ENCODE measurements at regions not wholly inside any gene's neighbourhood (a gene's known extent, or its start where the extent isn't known, plus 50 kb on each side); places are given as distances from the start of the nearest gene placed in this dataset.

GRCh38 chr7:25060487-25061055 lies 64.5 kb downstream of the CYCS start:
- H3K9ac ChIP-seq (replicated peaks; ENCODE audit: extremely low read depth, insufficient read depth, low read length): no peak overlapping the region
- no peaks in the 10 kb centered on the region for H3K9me3 ChIP-seq (replicated peaks; ENCODE audit: control insufficient read depth, insufficient read depth, low read length)
- ChIA-PET CTCF (interaction anchor here (0.6 to 2.1 kb wide), 4 partner anchors 9 to 248 kb away, joined by 3 to 12 read pairs (median 4); no protein-coding TSS in a partner anchor), POLR2A (no interaction called here)
- no peaks in the 10 kb centered on the region for H4K20me1 ChIP-seq (replicated peaks; ENCODE audit: control insufficient read depth, extremely low read depth, insufficient read depth, low read length)
- no peaks in the 10 kb centered on the region for H3K79me2 ChIP-seq (ENCODE audit: control insufficient read depth, insufficient read depth, low read length)
- H3K36me3 ChIP-seq (ENCODE audit: control insufficient read depth in 2 of 2, extremely low read depth in 1 of 2, insufficient read depth in 2 of 2, low read length in 2 of 2): no peaks in the 10 kb centered on the region
- H3K4me1 ChIP-seq (ENCODE audit: control insufficient read depth, extremely low read depth, insufficient read depth, low read length): no peaks in the 10 kb centered on the region
- H3K27me3 ChIP-seq (ENCODE audit: control insufficient read depth in 2 of 2, insufficient read depth in 2 of 2, low read length in 2 of 2): peaks cover 0 to 1% of the 10 kb centered on the region in 2 experiments
- no peak overlapping the region for H3K4me2 ChIP-seq (ENCODE audit: insufficient read depth, low read length)
- dilution Hi-C loops (cut with MboI; ENCODE audit: extremely low pct_ligation_motif_present, low sequenced_read_pairs): no loop called here
- no peaks in the 10 kb centered on the region for H3K9me1 ChIP-seq (replicated peaks; ENCODE audit: control insufficient read depth, extremely low read depth, insufficient read depth, low read length)
- FAIRE-seq: no peak
- no TSS peak for BruUV-seq (replicated peaks)
- intact Hi-C loops (cut with micrococcal nuclease): no loop called here
- H3K27ac ChIP-seq (ENCODE audit: insufficient read depth, low read depth, low read length): no peak overlapping the region
- no peak for DNase-seq (ENCODE audit: low read depth, low spot score)
- no peak overlapping the region for H3K4me3 ChIP-seq (replicated peaks in 1 of 3; ENCODE audit: insufficient read depth in 1 of 3, low read depth in 1 of 3, low read length in 3 of 3)
- TF ChIP-seq, protein P1, sequence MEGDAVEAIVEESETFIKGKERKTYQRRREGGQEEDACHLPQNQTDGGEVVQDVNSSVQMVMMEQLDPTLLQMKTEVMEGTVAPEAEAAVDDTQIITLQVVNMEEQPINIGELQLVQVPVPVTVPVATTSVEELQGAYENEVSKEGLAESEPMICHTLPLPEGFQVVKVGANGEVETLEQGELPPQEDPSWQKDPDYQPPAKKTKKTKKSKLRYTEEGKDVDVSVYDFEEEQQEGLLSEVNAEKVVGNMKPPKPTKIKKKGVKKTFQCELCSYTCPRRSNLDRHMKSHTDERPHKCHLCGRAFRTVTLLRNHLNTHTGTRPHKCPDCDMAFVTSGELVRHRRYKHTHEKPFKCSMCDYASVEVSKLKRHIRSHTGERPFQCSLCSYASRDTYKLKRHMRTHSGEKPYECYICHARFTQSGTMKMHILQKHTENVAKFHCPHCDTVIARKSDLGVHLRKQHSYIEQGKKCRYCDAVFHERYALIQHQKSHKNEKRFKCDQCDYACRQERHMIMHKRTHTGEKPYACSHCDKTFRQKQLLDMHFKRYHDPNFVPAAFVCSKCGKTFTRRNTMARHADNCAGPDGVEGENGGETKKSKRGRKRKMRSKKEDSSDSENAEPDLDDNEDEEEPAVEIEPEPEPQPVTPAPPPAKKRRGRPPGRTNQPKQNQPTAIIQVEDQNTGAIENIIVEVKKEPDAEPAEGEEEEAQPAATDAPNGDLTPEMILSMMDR (IDR thresholded peaks at IDR 0.05; ENCODE audit: extremely low read depth in 1 of 2, insufficient read depth in 1 of 2, low read depth in 1 of 2, low read length in 2 of 2): no peak
- TF ChIP-seq FOS (IDR thresholded peaks at IDR 0.05; ENCODE audit: borderline replicate concordance, insufficient read depth, low read length) (no peak), MAX (IDR thresholded peaks at IDR 0.05; ENCODE audit: insufficient read depth, insufficient read length) (no peak), JUN (IDR thresholded peaks at IDR 0.05; ENCODE audit: borderline replicate concordance, insufficient read depth, insufficient read length, low read depth) (no peak), POLR2A (IDR thresholded peaks at IDR 0.05; ENCODE audit: low read depth, low read length) (no peak), GATA2 (IDR thresholded peaks at IDR 0.05; ENCODE audit: insufficient read depth, insufficient read length, low read depth, low read length) (no peak), EZH2 (IDR thresholded peaks at IDR 0.05; ENCODE audit: borderline replicate concordance, low read depth, low read length, severe bottlenecking) (no peak)
- H2AFZ ChIP-seq (ENCODE audit: low read depth, low read length): no peak overlapping the region

Measured in endothelial cell of umbilical vein (primary cell).